HCT116 (cell line): ENCODE measurements at regions not wholly inside any gene's neighbourhood (a gene's known extent, or its start where the extent isn't known, plus 50 kb on each side); places are given as distances from the start of the nearest gene placed in this dataset.

Source experiments
- CEBPB ChIP-seq: IDR thresholded peaks from 2 replicates; pipeline ENCODE4 v1.6.1; 2012; ENCODE audit warnings: low read depth
- CTCF ChIP-seq, 3 experiments: fragments of 200-600 bp in 1 of 3; sonication (generic) in 1 of 3; IDR thresholded peaks in 2 of 3; conservative IDR thresholded peaks in 1 of 3; 2 replicates each; pipeline ENCODE4 v1.5.1; 2012 to 2017; ENCODE audit warnings: low read depth in 2 of 3, low read length in 2 of 3, antibody characterized with exemption in 1 of 3, borderline replicate concordance in 1 of 3, control low read depth in 1 of 3, mild to moderate bottlenecking in 1 of 3, mixed read lengths in 1 of 3, mixed run types in 1 of 3, moderate library complexity in 1 of 3; ENCODE audit not compliant: insufficient read depth in 1 of 3
- MAX ChIP-seq: IDR thresholded peaks from 2 replicates; pipeline ENCODE4 v1.6.1; 2012
- POLR2A ChIP-seq: IDR thresholded peaks from 2 replicates; pipeline ENCODE4 v1.7.0; 2011; ENCODE audit warnings: borderline replicate concordance; ENCODE audit not compliant: insufficient read depth, insufficient read length; ENCODE audit errors: extremely low read depth
- SIN3A ChIP-seq: IDR thresholded peaks from 2 replicates; pipeline ENCODE4 v1.6.1; 2012; ENCODE audit warnings: low read depth
- SP1 ChIP-seq: IDR thresholded peaks from 2 replicates; pipeline ENCODE4 v1.6.1; 2012; ENCODE audit warnings: low read depth
- SRF ChIP-seq: IDR thresholded peaks from 2 replicates; pipeline ENCODE4 v1.6.1; 2012; ENCODE audit warnings: low read depth
- TCF7L2 ChIP-seq: IDR thresholded peaks from 2 replicates; pipeline ENCODE4 v1.7.0; 2011; ENCODE audit warnings: borderline replicate concordance, inconsistent platforms; ENCODE audit not compliant: insufficient read depth, insufficient read length; ENCODE audit errors: extremely low read depth
- ZBTB33 ChIP-seq: IDR thresholded peaks from 2 replicates; pipeline ENCODE4 v1.6.1; 2011; ENCODE audit warnings: mild to moderate bottlenecking, low read length, moderate library complexity; ENCODE audit not compliant: insufficient replicate concordance; ENCODE audit errors: extremely low read depth

- TF ChIP-seq CTCF (IDR thresholded peaks at IDR 0.05 in 2 of 3, conservative IDR thresholded peaks at IDR 0.05 in 1 of 3; ENCODE audit: borderline replicate concordance in 1 of 3, insufficient read depth in 1 of 3, low read depth in 2 of 3, low read length in 2 of 3) (no peak), POLR2A (no peak), SIN3A (no peak), ZBTB33 (no peak), SP1 (no peak), TCF7L2 (no peak), CEBPB (no peak), SRF (no peak), MAX (no peak)
Observed at GRCh38 chrX:82757614-82758013, 750.5 kb upstream of the POU3F4 start.
